Mucosa of gallbladder (tissue), 1 donor: ENCODE measurements at regions not wholly inside any gene's neighbourhood (a gene's known extent, or its start where the extent isn't known, plus 50 kb on each side); places are given as distances from the start of the nearest gene placed in this dataset.

Experiments used
- DNase-seq: peaks from one replicate; pipeline ENCODE4 v3.0.0-alpha.2; 2020; ENCODE audit warnings: low spot score
- donor health status: DM: no; HTN: no; CAD: no.

GRCh38 chr22:49604732-49605302 lies 222.9 kb downstream of the BRD1 start:
- DNase-seq: no peak

GRCh38 chr22:49603016-49603415 lies 224.7 kb downstream of the BRD1 start:
- DNase-seq: no peak

GRCh38 chr22:49602481-49602880 lies 225.2 kb downstream of the BRD1 start:
- DNase-seq: no peak

DNA sequence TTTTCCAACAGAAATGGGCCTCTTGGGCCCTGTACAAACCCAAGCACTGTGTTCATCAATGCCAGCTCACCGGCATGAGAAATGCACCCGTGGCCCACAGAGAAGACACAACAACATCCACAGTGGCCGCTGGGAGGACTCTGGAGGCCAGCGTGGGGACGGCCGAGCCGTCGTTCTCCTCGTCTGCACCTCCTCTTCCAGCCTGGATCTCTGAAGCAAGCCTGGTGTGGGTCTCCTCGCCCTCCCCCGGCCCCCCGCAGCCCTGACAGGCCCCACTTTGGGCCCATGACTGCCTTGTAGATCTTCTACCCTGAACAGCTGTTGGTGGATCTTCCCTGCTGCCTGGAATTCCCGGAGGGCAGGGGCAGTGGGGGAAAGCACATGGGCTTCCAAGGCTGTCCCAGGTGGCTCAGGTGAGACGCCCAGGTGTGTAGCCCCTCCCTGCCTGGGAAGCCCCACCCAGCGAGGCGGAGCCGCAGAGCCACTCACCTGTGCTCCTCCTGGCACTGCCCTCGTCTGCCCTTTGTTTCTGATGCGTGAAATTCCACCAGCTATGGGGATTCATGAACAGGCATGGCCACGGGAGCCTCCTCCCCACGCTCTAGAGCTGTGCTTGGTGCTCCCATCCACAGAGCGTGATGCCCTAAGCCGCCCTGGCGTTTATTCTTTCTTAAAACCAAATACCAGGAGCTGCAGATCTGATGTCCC lies 225.9 kb downstream of the BRD1 start:
- DNase-seq: no peak

DNA sequence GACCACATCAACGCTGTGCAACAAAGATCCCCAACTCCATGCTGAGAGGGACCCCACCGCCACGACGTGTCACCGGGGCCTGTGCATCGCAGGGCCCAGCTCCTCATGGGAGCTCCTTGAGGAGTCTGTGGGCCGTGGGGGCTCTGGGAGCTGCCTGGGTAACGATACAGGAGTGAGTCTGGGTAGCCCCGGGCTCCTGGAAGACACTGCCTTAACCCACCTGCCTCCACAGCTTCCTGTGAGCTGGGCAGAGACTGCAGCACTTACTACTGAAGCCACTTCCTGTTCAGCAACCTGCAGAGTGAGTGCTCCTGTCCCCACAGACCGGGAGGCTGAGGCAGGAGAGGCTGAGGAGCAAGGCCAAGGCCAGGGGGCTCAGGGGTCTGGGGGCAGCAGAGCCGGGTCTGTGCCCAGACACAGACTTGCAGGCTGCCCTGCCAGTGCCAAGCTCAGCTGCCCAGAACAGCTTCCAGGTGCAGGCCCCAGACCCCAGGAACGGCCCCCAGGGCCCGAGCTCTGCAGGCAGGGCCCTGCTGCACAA lies 226.7 kb downstream of the BRD1 start:
- no peak for DNase-seq

DNA sequence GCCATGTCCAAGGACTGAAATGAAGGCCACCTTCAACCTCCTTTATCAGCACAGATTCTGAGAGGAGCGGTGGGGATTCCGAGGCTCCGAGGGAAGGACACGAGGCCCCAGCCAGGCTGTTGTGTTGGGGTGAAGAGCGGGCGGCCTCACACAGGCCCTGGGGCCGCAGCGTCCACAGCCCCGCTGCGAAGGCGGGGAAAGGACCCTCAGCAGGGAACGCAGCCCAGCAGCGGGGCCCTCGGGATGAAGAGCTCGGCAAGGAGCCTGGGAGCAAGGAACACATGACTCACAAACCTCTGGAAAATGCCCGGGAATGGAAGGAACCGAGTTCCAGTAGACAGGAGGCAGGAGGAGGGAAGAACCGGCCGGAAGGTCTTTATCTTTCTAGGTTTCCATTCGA lies 227.2 kb downstream of the BRD1 start:
- no peak for DNase-seq

DNA sequence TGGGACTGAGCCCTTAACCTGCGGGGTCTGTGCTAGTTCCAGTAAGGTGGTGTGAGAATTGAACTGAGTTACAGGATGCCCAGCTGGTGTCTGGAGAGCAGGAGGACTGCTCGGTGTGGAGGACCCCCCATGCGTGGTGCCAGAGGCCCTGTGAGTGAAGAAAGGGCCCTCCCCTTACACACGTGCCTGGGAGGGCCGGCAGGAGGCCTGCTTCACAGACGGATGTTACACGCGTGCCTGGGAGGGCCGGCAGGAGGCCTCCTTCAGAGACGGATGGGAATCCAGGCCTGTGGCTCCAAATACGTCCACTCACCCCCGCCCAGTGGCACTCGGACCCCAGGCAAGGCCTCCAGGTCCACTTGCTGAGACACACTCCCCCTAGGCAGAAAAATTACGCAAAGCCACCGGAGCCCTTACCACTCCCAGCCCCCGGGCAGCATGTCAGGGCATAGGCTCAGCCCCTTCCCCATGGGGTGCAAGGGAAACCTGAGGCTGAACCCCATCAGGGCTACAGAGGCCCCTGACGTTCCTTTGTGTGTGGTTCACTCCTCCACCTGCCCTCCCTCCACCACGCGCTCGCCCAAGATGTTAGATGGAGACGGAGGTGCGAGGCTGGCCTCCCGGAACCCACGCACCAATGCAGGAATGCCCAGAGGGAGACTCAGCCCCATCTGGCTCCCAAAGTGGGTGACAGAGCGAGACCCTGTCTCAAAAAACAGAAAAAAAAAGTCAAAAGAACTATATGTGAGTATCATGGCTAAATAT lies 227.8 kb downstream of the BRD1 start:
- no peak for DNase-seq

DNA sequence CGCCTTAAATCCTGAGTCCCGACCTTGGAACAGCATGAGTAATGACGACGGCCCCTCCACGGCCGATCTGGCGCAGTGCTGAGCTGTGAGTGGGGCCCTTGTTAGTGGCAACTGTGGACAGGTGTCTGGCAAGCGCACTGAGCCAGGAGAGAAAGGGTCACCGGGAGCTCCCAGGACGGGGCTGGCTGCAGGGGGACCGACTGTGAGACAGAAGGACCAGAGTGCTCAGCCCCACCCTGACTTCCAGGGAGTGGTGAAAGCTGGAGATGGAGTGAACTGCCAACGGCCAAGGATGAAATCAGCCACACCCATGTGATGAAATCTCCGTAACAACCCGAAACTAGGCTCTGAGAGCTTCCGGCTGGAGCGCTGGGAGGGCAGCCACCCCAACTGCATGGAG lies 228.6 kb downstream of the BRD1 start:
- no peak for DNase-seq

DNA sequence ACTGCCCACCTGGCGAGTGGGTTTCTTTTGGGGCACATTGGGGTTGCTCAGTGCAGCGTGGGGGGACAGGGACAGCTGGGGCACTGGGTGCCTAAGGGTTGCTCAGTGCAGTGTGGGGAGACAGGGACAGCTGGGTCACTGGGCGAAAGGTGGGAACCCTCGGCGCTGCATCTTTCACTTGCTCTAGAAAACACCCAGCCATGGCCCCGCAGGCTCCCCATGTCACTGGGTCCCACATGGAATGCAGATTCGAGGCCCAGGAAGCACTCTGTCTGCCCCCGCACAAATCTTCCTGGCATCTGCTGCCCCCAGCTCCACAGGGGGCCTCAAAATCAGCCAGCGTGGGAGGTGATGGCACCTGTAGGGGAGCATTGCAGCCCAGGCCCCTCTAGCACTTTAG lies 229.3 kb downstream of the BRD1 start:
- DNase-seq: no peak

- no peak for DNase-seq
These were observed 230.1 kb downstream of the BRD1 start for GRCh38 chr22:49597428-49598039.

DNA sequence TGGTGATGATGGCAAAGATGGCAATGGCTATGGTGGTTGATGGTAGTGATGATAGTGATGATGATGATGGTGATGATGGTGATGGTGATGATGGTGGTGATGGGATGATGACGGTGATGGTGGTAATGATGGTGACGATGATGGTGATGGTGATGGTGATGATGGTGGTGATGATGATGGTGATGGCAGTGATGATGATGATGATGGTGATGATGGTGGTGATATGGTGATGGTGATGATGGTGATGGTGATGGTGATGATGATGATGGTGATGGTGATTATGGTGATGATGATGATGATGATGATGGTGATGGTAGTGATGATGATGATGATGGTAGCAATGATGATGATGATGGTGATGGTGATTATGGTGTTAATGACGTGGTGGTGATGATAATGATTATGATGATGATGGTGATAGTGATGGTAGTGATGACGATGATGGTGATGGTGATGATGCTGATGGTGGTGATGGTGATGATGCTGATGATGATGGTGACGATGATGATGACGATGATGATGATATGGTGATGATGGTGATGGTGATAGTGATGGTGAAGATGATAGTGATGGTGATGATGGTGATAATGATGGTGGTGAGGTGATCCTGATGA lies 232.1 kb downstream of the BRD1 start:
- DNase-seq: no peak

- DNase-seq: no peak
These were observed 233.6 kb downstream of the BRD1 start for GRCh38 chr22:49594078-49594477.

GRCh38 chr22:49593509-49593908 lies 234.2 kb downstream of the BRD1 start:
- no peak for DNase-seq

DNA sequence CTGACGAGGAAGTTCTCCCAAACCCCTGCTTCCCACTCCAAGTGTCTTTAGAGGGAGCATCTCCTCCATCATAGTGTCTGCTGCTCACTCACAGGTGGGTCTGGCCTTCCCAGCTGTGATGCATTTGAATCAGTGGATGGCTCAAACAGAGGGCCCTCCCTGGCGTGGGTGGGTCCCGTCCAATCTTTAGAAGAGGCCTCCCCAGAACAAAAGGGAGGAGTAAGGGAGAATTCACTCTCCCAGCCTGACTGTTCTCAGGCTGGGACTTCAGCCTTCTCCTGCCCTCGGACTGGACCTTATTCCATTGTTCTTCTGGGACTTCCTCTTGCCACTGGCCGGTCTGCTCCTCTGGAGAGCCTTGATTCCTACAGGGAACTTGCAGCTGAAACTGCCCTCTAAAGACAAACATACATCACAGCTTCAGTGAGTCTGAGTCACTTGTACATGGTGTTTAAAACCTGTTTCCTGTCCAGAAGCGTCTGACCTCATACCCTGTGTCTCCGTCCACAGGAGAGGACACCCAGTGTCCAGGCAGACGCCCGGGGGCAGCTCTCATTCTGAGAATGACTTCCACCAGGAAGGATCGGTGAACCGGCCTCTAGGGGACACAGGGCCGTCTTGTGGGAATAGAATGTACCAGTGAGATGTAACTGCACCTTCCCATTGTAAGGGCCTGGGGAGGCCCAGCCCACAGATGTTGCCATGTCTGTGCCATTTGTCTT lies 234.7 kb downstream of the BRD1 start:
- no peak for DNase-seq

DNA sequence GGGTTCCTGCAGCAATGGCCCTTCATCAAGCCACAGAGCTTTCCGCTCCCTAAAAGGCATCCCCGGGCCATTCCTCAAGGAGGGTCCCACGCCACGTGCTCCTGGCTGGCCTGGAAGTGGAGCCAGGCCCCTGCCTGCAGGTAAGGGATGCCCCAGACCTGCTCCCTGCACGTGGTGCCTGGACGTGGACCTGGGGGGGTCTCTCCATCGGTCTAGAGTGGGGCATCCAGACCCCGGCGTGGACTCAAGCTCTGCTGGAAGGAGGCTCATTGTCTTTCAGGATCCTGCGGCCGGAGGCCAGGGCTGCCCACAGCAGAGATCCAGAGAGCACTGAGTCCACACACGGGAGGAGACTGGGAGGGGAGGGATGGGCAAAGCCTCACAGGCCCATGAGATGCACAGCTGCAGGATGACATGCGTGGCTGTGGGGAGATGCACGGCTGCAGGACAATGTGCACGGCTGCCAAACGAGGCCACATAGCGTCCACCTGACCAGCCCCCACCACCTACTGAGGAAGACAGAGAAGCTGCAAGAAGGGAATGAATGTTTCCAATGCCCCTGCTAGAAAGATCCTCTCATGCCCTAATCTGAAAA lies 236.7 kb downstream of the BRD1 start:
- no peak for DNase-seq

- no peak for DNase-seq
These were observed 237.3 kb downstream of the BRD1 start for GRCh38 chr22:49590381-49590780.

DNA sequence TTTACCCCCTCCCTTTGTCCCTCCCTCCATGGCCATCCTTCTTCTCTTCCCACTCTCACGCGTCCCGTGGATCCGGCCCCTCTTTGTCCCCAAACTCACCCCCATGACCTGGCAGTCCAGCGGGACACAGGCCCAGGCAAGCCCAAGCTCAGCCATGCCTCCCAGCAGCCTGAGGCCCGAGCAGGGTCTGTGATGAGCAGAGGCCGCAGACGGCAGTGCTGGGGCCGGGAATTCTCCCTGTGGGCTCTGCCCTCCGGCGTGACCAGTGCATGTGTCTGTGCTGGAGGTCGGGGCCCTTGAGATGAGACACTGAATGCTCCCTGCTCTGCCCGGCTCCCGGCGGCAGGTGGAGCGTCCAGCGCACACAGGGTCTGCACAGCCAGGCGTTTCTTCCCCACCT lies 237.9 kb downstream of the BRD1 start:
- no peak for DNase-seq

DNA sequence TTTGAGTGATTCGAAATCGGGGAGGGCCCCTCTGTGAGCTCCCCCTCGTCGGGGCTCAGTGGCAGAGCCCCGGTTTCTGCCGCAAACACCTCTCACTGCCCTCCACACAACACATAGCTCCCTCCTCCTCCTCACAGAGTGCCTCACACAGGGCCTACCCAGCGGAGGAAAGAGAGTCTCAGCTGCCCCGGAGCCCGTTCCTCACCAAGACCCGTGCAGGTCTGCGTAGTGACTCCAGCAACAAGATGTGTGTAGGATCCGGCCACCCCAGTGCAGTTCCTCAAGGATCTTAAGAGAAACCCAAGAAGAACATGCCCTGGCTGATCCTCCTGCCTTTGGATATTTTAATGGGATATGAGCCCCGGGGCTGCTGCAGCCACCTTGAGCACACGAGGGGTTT lies 238.4 kb downstream of the BRD1 start:
- DNase-seq: no peak

GRCh38 chr22:49588739-49589138 lies 238.9 kb downstream of the BRD1 start:
- no peak for DNase-seq

DNA sequence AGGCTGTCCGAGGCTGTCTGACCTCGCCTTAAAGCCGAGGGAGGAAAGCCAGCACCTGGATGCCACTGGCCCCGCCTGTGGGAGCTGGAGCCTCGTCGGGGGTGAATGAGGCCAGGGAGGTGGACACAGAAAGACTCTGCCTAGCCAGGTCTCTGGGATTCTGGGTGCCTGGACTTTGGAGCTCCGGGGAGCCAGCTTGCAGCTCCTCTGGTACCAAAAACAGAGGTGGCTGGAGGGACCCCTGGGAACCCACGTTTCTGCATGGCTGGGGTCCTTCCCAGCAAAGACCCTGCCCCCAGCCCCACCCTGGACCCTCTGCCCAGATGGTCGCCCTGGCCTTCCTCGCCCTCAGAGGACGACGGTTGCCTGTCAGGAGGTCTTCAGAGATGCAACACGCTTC lies 239.7 kb downstream of the BRD1 start:
- no peak for DNase-seq

DNA sequence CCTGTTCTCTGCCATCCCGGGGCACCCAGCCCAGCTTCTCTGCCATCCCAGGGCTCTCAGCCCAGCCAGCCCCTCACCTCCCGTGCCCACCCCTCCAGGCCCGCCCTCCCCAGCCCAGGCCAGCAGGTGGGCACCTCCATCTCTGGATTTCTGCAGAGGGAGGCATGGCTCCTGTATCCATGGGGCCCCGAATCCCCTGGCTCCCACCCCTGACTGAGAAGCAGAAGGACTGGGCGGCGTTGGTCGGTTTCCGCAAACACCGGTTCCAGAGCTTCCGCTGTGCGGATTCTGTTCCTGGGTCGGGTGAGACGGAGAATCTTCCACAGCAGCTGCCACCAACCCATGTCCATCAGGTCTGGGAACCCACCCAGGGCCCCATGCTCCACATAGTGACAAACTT lies 240.3 kb downstream of the BRD1 start:
- no peak for DNase-seq
